MCF 10A (cell line): ENCODE measurements at regions not wholly inside any gene's neighbourhood (a gene's known extent, or its start where the extent isn't known, plus 50 kb on each side); places are given as distances from the start of the nearest gene placed in this dataset.

ENCODE experiments used
- BruUV-seq: library from RNA; stranded (reverse); fragments of 400-500 nt; replicated peaks from 2 replicates; lab custom pipeline; 2021; lab: Mats Ljungman, UMichigan
- CTCF ChIA-PET: fragments of 300-600 bp; sonication (Branson Sonifier 250); formaldehyde crosslinking; extraction: SDS; loops from one replicate; lab custom pipeline; 2021; ENCODE audit warnings: antibody characterized with exemption, inconsistent platforms; lab: Yijun Ruan, JAX
- POLR2A ChIA-PET: fragments of 300-600, 350-650 bp; sonication (Branson Sonifier 250); formaldehyde crosslinking; extraction: SDS; loops from one replicate; lab custom pipeline; 2020; ENCODE audit warnings: antibody characterized with exemption, inconsistent platforms; lab: Yijun Ruan, JAX
- DNase-seq: peaks from one replicate; pipeline ENCODE4 v3.0.0-alpha.2; 2018; ENCODE audit not compliant: unreplicated experiment
- H3K27ac Mint-ChIP-seq: one replicate; pipeline ENCODE4 v1.8.0; 2022; ENCODE audit warnings: mild to moderate bottlenecking, low read depth, mixed read lengths; ENCODE audit not compliant: unreplicated experiment
- H3K27me3 Mint-ChIP-seq: one replicate; pipeline ENCODE4 v1.8.0; 2022; ENCODE audit warnings: mixed read lengths; ENCODE audit not compliant: insufficient read depth, unreplicated experiment
- H3K36me3 Mint-ChIP-seq: one replicate; pipeline ENCODE4 v1.8.0; 2022; ENCODE audit warnings: mild to moderate bottlenecking, moderate library complexity, mixed read lengths; ENCODE audit not compliant: insufficient read depth, unreplicated experiment
- H3K4me1 Mint-ChIP-seq: one replicate; pipeline ENCODE4 v1.8.0; 2022; ENCODE audit warnings: mixed read lengths; ENCODE audit not compliant: insufficient read depth, unreplicated experiment
- H3K4me3 Mint-ChIP-seq: one replicate; pipeline ENCODE4 v1.8.0; 2022; ENCODE audit warnings: mild to moderate bottlenecking, moderate library complexity, mixed read lengths; ENCODE audit not compliant: unreplicated experiment
- H3K9me3 Mint-ChIP-seq: one replicate; pipeline ENCODE4 v1.8.0; 2022; ENCODE audit warnings: mixed read lengths; ENCODE audit not compliant: unreplicated experiment
- CTCF ChIP-seq: fragments of 200-600 bp; IDR thresholded peaks from one replicate; pipeline ENCODE4 v1.8.0; 2022; ENCODE audit warnings: antibody characterized with exemption, mild to moderate bottlenecking; ENCODE audit not compliant: unreplicated experiment
- intact Hi-C: fragments of 100-400 bp; cut with micrococcal nuclease; formaldehyde crosslinking; loops from 2 replicates; pipeline ENCODE4 v1.14.1; 2022

DNA sequence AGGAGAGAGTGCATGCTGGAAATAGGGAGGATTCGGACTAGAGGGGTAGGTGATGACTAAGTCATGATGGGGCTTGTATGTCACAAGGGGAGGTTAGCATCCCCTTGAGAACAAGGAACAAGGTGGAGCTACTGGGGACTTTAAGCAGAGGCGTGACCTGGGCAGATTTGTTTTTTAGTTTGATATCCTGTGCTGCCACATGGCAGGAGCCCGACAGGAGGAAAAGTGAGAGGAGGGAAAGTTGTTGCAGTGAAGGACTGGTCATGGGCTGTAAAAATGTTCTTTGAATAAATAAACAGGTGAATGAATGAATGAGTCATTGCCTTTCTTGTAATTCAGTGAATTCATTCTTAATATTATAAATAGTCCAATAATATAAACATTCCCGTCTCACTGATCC is 365.1 kb upstream of the CDH5 start:
- Mint-ChIP-seq H3K36me3 (no peaks in the 10 kb centered on the region), H3K4me3 (no peak overlapping the region), H3K9me3 (peaks cover 32% of the 10 kb centered on the region), H3K27me3 (no peaks in the 10 kb centered on the region), H3K27ac (no peak overlapping the region), H3K4me1 (no peaks in the 10 kb centered on the region)
- DNase-seq, result no peak
- intact Hi-C loops, result no loop called here
- ChIA-PET CTCF (interaction anchor here (0.6 kb wide), 1 partner anchor 521 kb away, joined by 3 read pairs; no protein-coding TSS in a partner anchor), POLR2A (interaction anchor here (0.5 kb wide), 1 partner anchor 751 kb away, joined by 3 read pairs; no protein-coding TSS in a partner anchor)
- no peak for TF ChIP-seq CTCF
- no TSS peak for BruUV-seq

DNA sequence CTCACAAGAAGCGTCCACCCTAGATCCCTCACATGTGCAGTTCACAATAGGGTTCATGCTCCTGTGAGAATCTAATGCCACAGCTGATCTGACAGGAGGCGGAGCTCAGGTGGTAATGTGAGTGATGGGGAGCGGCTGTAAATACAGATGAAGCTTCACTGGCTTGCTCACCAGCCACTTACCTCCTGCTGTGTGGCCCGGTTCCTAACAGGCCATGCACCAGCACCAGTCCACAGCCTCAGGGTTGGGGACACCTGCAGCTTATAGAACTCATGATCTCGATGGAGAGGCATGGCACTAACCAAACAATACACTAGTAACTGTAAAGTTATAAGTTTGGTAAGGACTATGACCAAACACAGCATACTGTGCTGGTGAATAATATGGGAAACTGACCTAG is 368.0 kb upstream of the CDH5 start:
- intact Hi-C loops, result no loop called here
- no peaks in the 10 kb centered on the region for H3K4me1 Mint-ChIP-seq
- DNase-seq, result no peak
- BruUV-seq, result no TSS peak
- no peak for TF ChIP-seq CTCF
- ChIA-PET POLR2A (no interaction called here), CTCF (no interaction called here)
- no peaks in the 10 kb centered on the region for H3K36me3 Mint-ChIP-seq
- H3K4me3 Mint-ChIP-seq, result no peak overlapping the region
- H3K27me3 Mint-ChIP-seq, result no peaks in the 10 kb centered on the region
- H3K27ac Mint-ChIP-seq, result no peak overlapping the region
- peaks cover 42% of the 10 kb centered on the region for H3K9me3 Mint-ChIP-seq

DNA sequence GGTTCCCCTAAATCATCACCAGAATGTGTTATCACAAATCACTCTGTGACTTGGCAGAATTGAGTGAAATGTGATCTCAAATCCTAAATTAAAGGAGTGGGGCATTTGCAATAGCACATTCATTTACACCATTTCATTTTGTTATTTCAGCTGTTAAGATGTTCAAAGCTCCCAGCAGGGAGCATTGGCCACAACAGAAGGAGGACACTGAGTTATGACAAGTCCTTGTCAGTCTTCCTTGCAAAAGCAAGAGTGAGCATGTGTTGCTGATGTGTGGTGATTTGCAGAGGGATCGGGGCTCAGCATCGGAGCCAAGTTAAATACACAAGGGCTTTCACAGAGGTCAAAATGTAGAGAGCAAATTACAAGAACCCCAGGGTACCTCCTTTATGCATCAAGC is 372.2 kb upstream of the CDH5 start:
- Mint-ChIP-seq H3K9me3 (peaks cover 32% of the 10 kb centered on the region), H3K4me3 (no peak overlapping the region), H3K27ac (no peak overlapping the region), H3K4me1 (no peaks in the 10 kb centered on the region), H3K36me3 (no peaks in the 10 kb centered on the region), H3K27me3 (no peaks in the 10 kb centered on the region)
- DNase-seq, result peak; percentile 3
- no TSS peak for BruUV-seq
- intact Hi-C loops, result no loop called here
- CTCF ChIA-PET, result no interaction called here
- TF ChIP-seq CTCF, result no peak
- POLR2A ChIA-PET, result no interaction called here

- CTCF ChIA-PET, result interaction anchor here (0.6 kb wide), 1 partner anchor 27 kb away, joined by 3 read pairs; no protein-coding TSS in a partner anchor
- POLR2A ChIA-PET, result no interaction called here
- no peaks in the 10 kb centered on the region for H3K27me3 Mint-ChIP-seq
- no peak overlapping the region for H3K4me3 Mint-ChIP-seq
- no peak for TF ChIP-seq CTCF
- H3K27ac Mint-ChIP-seq, result no peak overlapping the region
- no peaks in the 10 kb centered on the region for H3K4me1 Mint-ChIP-seq
- DNase-seq, result no peak
- intact Hi-C loops, result no loop called here
- H3K9me3 Mint-ChIP-seq, result peaks cover 34% of the 10 kb centered on the region
- BruUV-seq, result no TSS peak
- no peaks in the 10 kb centered on the region for H3K36me3 Mint-ChIP-seq
Observed at GRCh38 chr16:65991149-65991701, 375.3 kb upstream of the CDH5 start.
